GM19455 (cell line): ENCODE measurements at regions not wholly inside any gene's neighbourhood (a gene's known extent, or its start where the extent isn't known, plus 50 kb on each side); places are given as distances from the start of the nearest gene placed in this dataset.
"Not testable (repeated sequence)": the region's sequence is repeated elsewhere in the genome, so short reads cannot be mapped to it uniquely, and the experiment has no call there.

ENCODE experiments used
- ATAC-seq: cut with Tn5 transposase; IDR thresholded peaks from one replicate; pipeline ENCODE4 v1.9.1; 2021; ENCODE audit not compliant: unreplicated experiment

GRCh38 chr12:43192442-43192841 lies 359.6 kb downstream of the ADAMTS20 start:
- not testable (repeated sequence) for ATAC-seq

GRCh38 chr12:43180242-43180641 lies 371.8 kb downstream of the ADAMTS20 start:
- ATAC-seq, result no peak

GRCh38 chr12:43179486-43179885 lies 372.5 kb downstream of the ADAMTS20 start:
- no peak for ATAC-seq

- no peak for ATAC-seq
Measured at GRCh38 chr12:43177276-43177675, 374.7 kb downstream of the ADAMTS20 start.

GRCh38 chr12:43169115-43169681 lies 382.8 kb downstream of the ADAMTS20 start:
- no peak for ATAC-seq

- no peak for ATAC-seq
Measured at GRCh38 chr12:43167691-43168090, 384.3 kb downstream of the ADAMTS20 start.

- ATAC-seq, result no peak
Measured at GRCh38 chr12:43165351-43165750, 386.7 kb downstream of the ADAMTS20 start.

- no peak for ATAC-seq
Measured at GRCh38 chr12:43162138-43162537, 389.9 kb downstream of the ADAMTS20 start.

- no peak for ATAC-seq
Measured at GRCh38 chr12:43159506-43159905, 392.5 kb downstream of the ADAMTS20 start.

- ATAC-seq, result no peak
Measured at GRCh38 chr12:43158126-43158525, 393.9 kb downstream of the ADAMTS20 start.

GRCh38 chr12:43155376-43155775 lies 396.6 kb downstream of the ADAMTS20 start:
- ATAC-seq, result no peak

GRCh38 chr12:43154498-43155045 lies 397.4 kb downstream of the ADAMTS20 start:
- ATAC-seq, result no peak

GRCh38 chr12:43151441-43151981 lies 400.5 kb downstream of the ADAMTS20 start:
- no peak for ATAC-seq

GRCh38 chr12:43148691-43149090 lies 403.3 kb downstream of the ADAMTS20 start:
- no peak for ATAC-seq

GRCh38 chr12:43147878-43148277 lies 404.1 kb downstream of the ADAMTS20 start:
- no peak for ATAC-seq

GRCh38 chr12:43145481-43145880 lies 406.5 kb downstream of the ADAMTS20 start:
- ATAC-seq, result no peak

GRCh38 chr12:43143278-43143677 lies 408.7 kb downstream of the ADAMTS20 start:
- no peak for ATAC-seq

- ATAC-seq, result no peak
Measured at GRCh38 chr12:43132291-43132690, 419.7 kb downstream of the ADAMTS20 start.

- no peak for ATAC-seq
Measured at GRCh38 chr12:43131301-43131700, 420.7 kb downstream of the ADAMTS20 start.

- no peak for ATAC-seq
Measured at GRCh38 chr12:43127886-43128549, 424.0 kb downstream of the ADAMTS20 start.

GRCh38 chr12:43126652-43127375 lies 425.2 kb downstream of the ADAMTS20 start:
- ATAC-seq, result no peak

GRCh38 chr12:43123461-43123860 lies 428.5 kb downstream of the ADAMTS20 start:
- no peak for ATAC-seq
